PFSK-1 (cell line): ENCODE measurements at regions not wholly inside any gene's neighbourhood (a gene's known extent, or its start where the extent isn't known, plus 50 kb on each side); places are given as distances from the start of the nearest gene placed in this dataset.

Experiments used
- FOXP2 ChIP-seq: optimal IDR thresholded peaks from 2 replicates; pipeline ENCODE3; 2011; ENCODE audit warnings: borderline replicate concordance, control low read depth, inconsistent platforms; ENCODE audit not compliant: insufficient read depth; ENCODE audit errors: extremely low read length, extremely low read depth
- POLR2AphosphoS5 ChIP-seq: IDR thresholded peaks from 2 replicates; pipeline ENCODE4 v1.6.1; 2012; ENCODE audit warnings: low read depth, mild to moderate bottlenecking, control low read depth, low read length, moderate library complexity
- REST ChIP-seq, 2 experiments: IDR thresholded peaks; 2 replicates each; pipeline versions ENCODE4 v1.6.1 to v1.8.0; 2011 to 2012; ENCODE audit warnings: low read depth in 2 of 2, low read length in 2 of 2, control low read depth in 1 of 2, inconsistent platforms in 1 of 2, mild to moderate bottlenecking in 1 of 2, moderate library complexity in 1 of 2; ENCODE audit not compliant: insufficient read depth in 1 of 2
- SIN3A ChIP-seq: IDR thresholded peaks from 2 replicates; pipeline ENCODE4 v1.6.1; 2012; ENCODE audit warnings: mild to moderate bottlenecking, low read length, moderate library complexity, borderline replicate concordance; ENCODE audit not compliant: insufficient read depth
- TAF1 ChIP-seq: IDR thresholded peaks from 2 replicates; pipeline ENCODE4 v1.6.1; 2012; ENCODE audit warnings: low read length, control low read depth, borderline replicate concordance; ENCODE audit not compliant: insufficient read depth

GRCh38 chr4:147222906-147223305, 258.0 kb upstream of the EDNRA start:
- TF ChIP-seq POLR2AphosphoS5 (no peak), REST (IDR thresholded peaks at IDR 0.05; ENCODE audit: insufficient read depth in 1 of 2, low read depth in 2 of 2, low read length in 2 of 2) (no peak), SIN3A (no peak), FOXP2 (no peak), TAF1 (no peak)

GRCh38 chr4:147223576-147223975, 257.3 kb upstream of the EDNRA start:
- no peak for TF ChIP-seq REST (IDR thresholded peaks at IDR 0.05; ENCODE audit: insufficient read depth in 1 of 2, low read depth in 2 of 2, low read length in 2 of 2)
- no peak for TF ChIP-seq SIN3A
- no peak for TF ChIP-seq POLR2AphosphoS5
- TF ChIP-seq FOXP2 = no peak
- no peak for TF ChIP-seq TAF1

- TF ChIP-seq FOXP2 (no peak), TAF1 (no peak), SIN3A (no peak), POLR2AphosphoS5 (no peak)
Observed at GRCh38 chr4:147236806-147237205, 244.1 kb upstream of the EDNRA start.

- TF ChIP-seq SIN3A (no peak), REST (IDR thresholded peaks at IDR 0.05; ENCODE audit: insufficient read depth in 1 of 2, low read depth in 2 of 2, low read length in 2 of 2) (no peak), POLR2AphosphoS5 (no peak), FOXP2 (no peak), TAF1 (no peak)
Observed at GRCh38 chr4:147244786-147245185, 236.1 kb upstream of the EDNRA start.

GRCh38 chr4:147246096-147246495, 234.8 kb upstream of the EDNRA start:
- TF ChIP-seq POLR2AphosphoS5 (no peak), FOXP2 (no peak), TAF1 (no peak), SIN3A (no peak), REST (IDR thresholded peaks at IDR 0.05; ENCODE audit: insufficient read depth in 1 of 2, low read depth in 2 of 2, low read length in 2 of 2) (no peak)
